ENCODE measurements at regions not wholly inside any gene's neighbourhood (a gene's known extent, or its start where the extent isn't known, plus 50 kb on each side); places are given as distances from the start of the nearest gene placed in this dataset.

DNA sequence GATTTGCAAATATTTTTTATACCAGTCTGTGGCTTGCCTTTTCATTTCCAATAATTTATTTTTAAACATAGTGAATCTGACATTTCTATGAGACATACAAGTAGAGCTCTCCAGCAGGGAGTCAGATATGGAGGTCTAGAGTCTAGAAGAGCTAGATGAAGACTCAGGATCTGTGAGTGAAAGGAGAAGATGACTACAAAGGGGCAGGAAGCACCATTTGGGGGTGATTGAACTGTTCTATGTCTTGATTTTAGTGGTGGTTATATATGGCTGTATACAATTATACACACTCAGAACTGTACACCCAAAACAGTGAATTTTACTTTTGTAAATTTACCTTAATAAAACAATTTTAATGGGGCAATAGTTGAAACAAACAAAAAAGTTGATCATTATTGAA lies 127.9 kb upstream of the BACH2 start:
- Histone ChIP-seq H3K4me1 (ENCODE audit: control insufficient read depth, extremely low read depth, insufficient read depth, low read length) (no peaks in the 10 kb centered on the region), H3K4me3 (replicated peaks in 1 of 3; ENCODE audit: insufficient read depth in 1 of 3, low read depth in 1 of 3, low read length in 3 of 3) (no peak overlapping the region), H3K9ac (replicated peaks; ENCODE audit: extremely low read depth, insufficient read depth, low read length) (no peak overlapping the region), H3K4me2 (ENCODE audit: insufficient read depth, low read length) (no peak overlapping the region), H4K20me1 (replicated peaks; ENCODE audit: control insufficient read depth, extremely low read depth, insufficient read depth, low read length) (no peaks in the 10 kb centered on the region), H3K9me3 (replicated peaks; ENCODE audit: control insufficient read depth, insufficient read depth, low read length) (no peaks in the 10 kb centered on the region), H2AFZ (ENCODE audit: low read depth, low read length) (no peak overlapping the region), H3K79me2 (ENCODE audit: control insufficient read depth, insufficient read depth, low read length) (no peaks in the 10 kb centered on the region), H3K9me1 (replicated peaks; ENCODE audit: control insufficient read depth, extremely low read depth, insufficient read depth, low read length) (no peaks in the 10 kb centered on the region), H3K36me3 (ENCODE audit: control insufficient read depth in 2 of 2, extremely low read depth in 1 of 2, insufficient read depth in 2 of 2, low read length in 2 of 2) (no peaks in the 10 kb centered on the region), H3K27ac (ENCODE audit: insufficient read depth, low read depth, low read length) (no peak overlapping the region), H3K27me3 (ENCODE audit: control insufficient read depth in 2 of 2, insufficient read depth in 2 of 2, low read length in 2 of 2) (peaks cover 0 to 5% of the 10 kb centered on the region in 2 experiments)
- TF ChIP-seq, protein P1, sequence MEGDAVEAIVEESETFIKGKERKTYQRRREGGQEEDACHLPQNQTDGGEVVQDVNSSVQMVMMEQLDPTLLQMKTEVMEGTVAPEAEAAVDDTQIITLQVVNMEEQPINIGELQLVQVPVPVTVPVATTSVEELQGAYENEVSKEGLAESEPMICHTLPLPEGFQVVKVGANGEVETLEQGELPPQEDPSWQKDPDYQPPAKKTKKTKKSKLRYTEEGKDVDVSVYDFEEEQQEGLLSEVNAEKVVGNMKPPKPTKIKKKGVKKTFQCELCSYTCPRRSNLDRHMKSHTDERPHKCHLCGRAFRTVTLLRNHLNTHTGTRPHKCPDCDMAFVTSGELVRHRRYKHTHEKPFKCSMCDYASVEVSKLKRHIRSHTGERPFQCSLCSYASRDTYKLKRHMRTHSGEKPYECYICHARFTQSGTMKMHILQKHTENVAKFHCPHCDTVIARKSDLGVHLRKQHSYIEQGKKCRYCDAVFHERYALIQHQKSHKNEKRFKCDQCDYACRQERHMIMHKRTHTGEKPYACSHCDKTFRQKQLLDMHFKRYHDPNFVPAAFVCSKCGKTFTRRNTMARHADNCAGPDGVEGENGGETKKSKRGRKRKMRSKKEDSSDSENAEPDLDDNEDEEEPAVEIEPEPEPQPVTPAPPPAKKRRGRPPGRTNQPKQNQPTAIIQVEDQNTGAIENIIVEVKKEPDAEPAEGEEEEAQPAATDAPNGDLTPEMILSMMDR (IDR thresholded peaks at IDR 0.05; ENCODE audit: extremely low read depth in 1 of 2, insufficient read depth in 1 of 2, low read depth in 1 of 2, low read length in 2 of 2) = no peak
- TF ChIP-seq FOS (IDR thresholded peaks at IDR 0.05; ENCODE audit: borderline replicate concordance, insufficient read depth, low read length) = no peak
- TF ChIP-seq GATA2 (IDR thresholded peaks at IDR 0.05; ENCODE audit: insufficient read depth, insufficient read length, low read depth, low read length) = no peak
- no peak for TF ChIP-seq MYC (IDR thresholded peaks at IDR 0.05; ENCODE audit: low read depth, low read length)
- TF ChIP-seq EZH2 (IDR thresholded peaks at IDR 0.05; ENCODE audit: borderline replicate concordance, low read depth, low read length, severe bottlenecking) = no peak
- TF ChIP-seq JUN (IDR thresholded peaks at IDR 0.05; ENCODE audit: borderline replicate concordance, insufficient read depth, insufficient read length, low read depth) = no peak
- TF ChIP-seq POLR2A (IDR thresholded peaks at IDR 0.05; ENCODE audit: low read depth, low read length) = no peak
- TF ChIP-seq, protein P2, sequence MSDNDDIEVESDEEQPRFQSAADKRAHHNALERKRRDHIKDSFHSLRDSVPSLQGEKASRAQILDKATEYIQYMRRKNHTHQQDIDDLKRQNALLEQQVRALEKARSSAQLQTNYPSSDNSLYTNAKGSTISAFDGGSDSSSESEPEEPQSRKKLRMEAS (IDR thresholded peaks at IDR 0.05; ENCODE audit: insufficient read depth, insufficient read length) = no peak
- TF ChIP-seq POLR2AphosphoS5 (IDR thresholded peaks at IDR 0.05; ENCODE audit: insufficient read depth, low read depth, low read length) = no peak
- POLR2A ChIA-PET = no interaction called here
- no TSS peak for BruUV-seq (replicated peaks)
- dilution Hi-C loops (cut with MboI; ENCODE audit: extremely low pct_ligation_motif_present, low sequenced_read_pairs) = no loop called here
- FAIRE-seq (no peak), DNase-seq (ENCODE audit: low read depth, low spot score) (no peak)
- intact Hi-C loops (cut with micrococcal nuclease) = no loop called here
- CTCF ChIA-PET = no interaction called here

All from endothelial cell of umbilical vein (primary cell).